Keratinocyte (primary cell): ENCODE measurements at regions not wholly inside any gene's neighbourhood (a gene's known extent, or its start where the extent isn't known, plus 50 kb on each side); places are given as distances from the start of the nearest gene placed in this dataset.

Experiments
- DNase-seq: peaks from one replicate; pipeline ENCODE4 v3.0.0-alpha.2; 2011; ENCODE audit warnings: low read depth, missing footprints, low spot score
- FAIRE-seq: peaks from 2 replicates; lab custom pipeline; 2011; peaks lifted over from hg19 to GRCh38; lab: Jason Lieb, UNC
- H2AFZ ChIP-seq: 2 replicates; pipeline ENCODE4 v1.6.0; 2012; ENCODE audit warnings: low read length, control low read depth, inconsistent platforms; ENCODE audit not compliant: control insufficient read depth
- H3K27ac ChIP-seq: 2 replicates; pipeline ENCODE4 v1.5.1; 2011; ENCODE audit warnings: low read length; ENCODE audit not compliant: control insufficient read depth, insufficient read depth
- H3K27me3 ChIP-seq: 3 replicates; pipeline ENCODE4 v1.6.0; 2011; ENCODE audit warnings: low read length; ENCODE audit not compliant: control insufficient read depth, insufficient read depth; ENCODE audit errors: extremely low read depth
- H3K36me3 ChIP-seq, 2 experiments: 2 replicates in 1 of 2; 3 replicates in 1 of 2; pipeline ENCODE4 v1.5.1; 2011; ENCODE audit warnings: low read length in 2 of 2, mild to moderate bottlenecking in 1 of 2; ENCODE audit not compliant: control insufficient read depth in 2 of 2, insufficient read depth in 2 of 2; ENCODE audit errors: extremely low read depth in 1 of 2
- H3K4me1 ChIP-seq: 3 replicates; pipeline ENCODE4 v1.5.1; 2011; ENCODE audit warnings: low read length; ENCODE audit not compliant: control insufficient read depth, insufficient read depth; ENCODE audit errors: extremely low read depth
- H3K4me2 ChIP-seq: 3 replicates; pipeline ENCODE4 v1.6.0; 2011; ENCODE audit warnings: low read depth, low read length; ENCODE audit not compliant: control insufficient read depth, insufficient read depth; ENCODE audit errors: extremely low read depth
- H3K4me3 ChIP-seq, 3 experiments: fragments of 200-600 bp in 1 of 3; sonication (generic) in 1 of 3; 2 replicates in 2 of 3; 3 replicates in 1 of 3; pipeline ENCODE4 v1.5.1; 2011 to 2016; ENCODE audit warnings: low read length in 3 of 3, mild to moderate bottlenecking in 3 of 3, control low read depth in 2 of 3, inconsistent platforms in 1 of 3, low read depth in 1 of 3, mixed read lengths in 1 of 3, mixed run types in 1 of 3, moderate library complexity in 1 of 3; ENCODE audit not compliant: control insufficient read depth in 2 of 3, insufficient read depth in 2 of 3; ENCODE audit errors: extremely low read depth in 1 of 3
- H3K79me2 ChIP-seq: 2 replicates; pipeline ENCODE4 v1.6.0; 2012; ENCODE audit warnings: low read length; ENCODE audit not compliant: control insufficient read depth, insufficient read depth
- H3K9ac ChIP-seq: 3 replicates; pipeline ENCODE4 v1.6.0; 2011; ENCODE audit warnings: low read length; ENCODE audit not compliant: control insufficient read depth, insufficient read depth; ENCODE audit errors: extremely low read depth
- H3K9me1 ChIP-seq: 3 replicates; pipeline ENCODE4 v1.6.0; 2011; ENCODE audit warnings: low read length; ENCODE audit not compliant: control insufficient read depth, insufficient read depth; ENCODE audit errors: extremely low read depth
- H3K9me3 ChIP-seq: 2 replicates; pipeline ENCODE4 v1.5.1; 2012; ENCODE audit warnings: low read depth, low read length; ENCODE audit not compliant: control insufficient read depth
- H4K20me1 ChIP-seq: 3 replicates; pipeline ENCODE4 v1.6.0; 2011; ENCODE audit warnings: low read length; ENCODE audit not compliant: control insufficient read depth, insufficient read depth; ENCODE audit errors: extremely low read depth
- EZH2 ChIP-seq: IDR thresholded peaks from one replicate; pipeline ENCODE4 v1.6.1; 2012; ENCODE audit warnings: inconsistent platforms, mild to moderate bottlenecking, low read length, moderate library complexity
- dilution Hi-C: fragments of 300-500 bp; cut with MboI; formaldehyde crosslinking; loops from one replicate; pipeline ENCODE4 v1.7.0; 2020; ENCODE audit warnings: low sequenced_read_pairs; ENCODE audit not compliant: extremely low pct_ligation_motif_present
- TF ChIP-seq, protein P1 (sequence below), 3 experiments: IDR thresholded peaks in 1 of 3; conservative IDR thresholded peaks in 1 of 3; optimal IDR thresholded peaks in 1 of 3; 2 replicates in 2 of 3; 3 replicates in 1 of 3; pipeline versions ENCODE3 to v1.5.1; 2011; ENCODE audit warnings: low read length in 3 of 3, mild to moderate bottlenecking in 3 of 3, moderate library complexity in 2 of 3, control low read depth in 1 of 3, inconsistent platforms in 1 of 3; ENCODE audit not compliant: insufficient read depth in 2 of 3; ENCODE audit errors: extremely low read depth in 1 of 3

- Histone ChIP-seq H4K20me1 (no peaks in the 10 kb centered on the region), H3K36me3 (no peaks in the 10 kb centered on the region), H2AFZ (no peak overlapping the region), H3K9me3 (no peaks in the 10 kb centered on the region), H3K27ac (no peak overlapping the region), H3K79me2 (no peaks in the 10 kb centered on the region), H3K27me3 (no peaks in the 10 kb centered on the region), H3K4me2 (no peak overlapping the region), H3K4me1 (peaks cover 26% of the 10 kb centered on the region), H3K9ac (no peak overlapping the region), H3K4me3 (no peak overlapping the region), H3K9me1 (no peaks in the 10 kb centered on the region)
- FAIRE-seq, result no peak
- TF ChIP-seq, protein P1, sequence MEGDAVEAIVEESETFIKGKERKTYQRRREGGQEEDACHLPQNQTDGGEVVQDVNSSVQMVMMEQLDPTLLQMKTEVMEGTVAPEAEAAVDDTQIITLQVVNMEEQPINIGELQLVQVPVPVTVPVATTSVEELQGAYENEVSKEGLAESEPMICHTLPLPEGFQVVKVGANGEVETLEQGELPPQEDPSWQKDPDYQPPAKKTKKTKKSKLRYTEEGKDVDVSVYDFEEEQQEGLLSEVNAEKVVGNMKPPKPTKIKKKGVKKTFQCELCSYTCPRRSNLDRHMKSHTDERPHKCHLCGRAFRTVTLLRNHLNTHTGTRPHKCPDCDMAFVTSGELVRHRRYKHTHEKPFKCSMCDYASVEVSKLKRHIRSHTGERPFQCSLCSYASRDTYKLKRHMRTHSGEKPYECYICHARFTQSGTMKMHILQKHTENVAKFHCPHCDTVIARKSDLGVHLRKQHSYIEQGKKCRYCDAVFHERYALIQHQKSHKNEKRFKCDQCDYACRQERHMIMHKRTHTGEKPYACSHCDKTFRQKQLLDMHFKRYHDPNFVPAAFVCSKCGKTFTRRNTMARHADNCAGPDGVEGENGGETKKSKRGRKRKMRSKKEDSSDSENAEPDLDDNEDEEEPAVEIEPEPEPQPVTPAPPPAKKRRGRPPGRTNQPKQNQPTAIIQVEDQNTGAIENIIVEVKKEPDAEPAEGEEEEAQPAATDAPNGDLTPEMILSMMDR (optimal IDR thresholded peaks at IDR 0.05 in 1 of 3, IDR thresholded peaks at IDR 0.05 in 1 of 3, conservative IDR thresholded peaks at IDR 0.05 in 1 of 3; ENCODE audit: extremely low read depth in 1 of 3, insufficient read depth in 2 of 3, low read length in 3 of 3), result no peak
- dilution Hi-C loops, result no loop called here
- no peak for DNase-seq
These were observed 80.7 kb upstream of the NEDD9 start for GRCh38 chr6:11313207-11313606.

GRCh38 chr6:11311970-11312369 lies 79.5 kb upstream of the NEDD9 start:
- no peaks in the 10 kb centered on the region for H3K9me1 ChIP-seq
- H3K4me1 ChIP-seq, result peaks cover 24% of the 10 kb centered on the region
- H3K9ac ChIP-seq, result no peak overlapping the region
- no peaks in the 10 kb centered on the region for H3K36me3 ChIP-seq
- no peak overlapping the region for H3K4me2 ChIP-seq
- no peak overlapping the region for H2AFZ ChIP-seq
- no peak overlapping the region for H3K27ac ChIP-seq
- FAIRE-seq (no peak), DNase-seq (no peak)
- H3K4me3 ChIP-seq, result no peak overlapping the region
- H3K9me3 ChIP-seq, result no peaks in the 10 kb centered on the region
- dilution Hi-C loops, result no loop called here
- H3K79me2 ChIP-seq, result no peaks in the 10 kb centered on the region
- no peaks in the 10 kb centered on the region for H3K27me3 ChIP-seq
- TF ChIP-seq EZH2, result no peak
- TF ChIP-seq, protein P1 (optimal IDR thresholded peaks at IDR 0.05 in 1 of 3, IDR thresholded peaks at IDR 0.05 in 1 of 3, conservative IDR thresholded peaks at IDR 0.05 in 1 of 3; ENCODE audit: extremely low read depth in 1 of 3, insufficient read depth in 2 of 3, low read length in 3 of 3), result no peak
- H4K20me1 ChIP-seq, result no peaks in the 10 kb centered on the region
